ENCODE measurements at regions not wholly inside any gene's neighbourhood (a gene's known extent, or its start where the extent isn't known, plus 50 kb on each side); places are given as distances from the start of the nearest gene placed in this dataset.

- Histone ChIP-seq H3K9me1 (ENCODE audit: control insufficient read depth, insufficient read depth, low read length) (no peaks in the 10 kb centered on the region), H4K20me1 (replicated peaks; ENCODE audit: control insufficient read depth, insufficient read depth, low read length) (no peaks in the 10 kb centered on the region), H3K79me2 (ENCODE audit: control insufficient read depth, insufficient read depth, low read length) (no peaks in the 10 kb centered on the region), H2AFZ (ENCODE audit: low read depth, low read length) (peak overlapping the region; percentile 5; the same call in 1 of the 2 replicates), H3K36me3 (ENCODE audit: control insufficient read depth, insufficient read depth, low read length) (no peaks in the 10 kb centered on the region), H3K27me3 (ENCODE audit: control insufficient read depth in 2 of 2, insufficient read depth in 2 of 2, low read length in 2 of 2) (peaks cover 14 to 22% of the 10 kb centered on the region in 2 experiments; a peak in 3 of 5 replicates), H3K9ac (ENCODE audit: insufficient read depth in 1 of 2, low read depth in 2 of 2, low read length in 2 of 2) (no peak overlapping the region), H3K9me3 (replicated peaks; ENCODE audit: control insufficient read depth, insufficient read depth, low read depth, low read length) (no peaks in the 10 kb centered on the region), H3K27ac (ENCODE audit: extremely low read depth, low read depth, low read length) (no peak overlapping the region), H3K4me3 (no peak overlapping the region), H3K4me2 (ENCODE audit: insufficient read depth, low read length) (no peak overlapping the region), H3K4me1 (replicated peaks in 1 of 2; ENCODE audit: control insufficient read depth in 2 of 2, insufficient read depth in 2 of 2, low read length in 2 of 2) (peaks cover 0 to 6% of the 10 kb centered on the region in 2 experiments; a peak in 1 of 5 replicates)
- no peak for TF ChIP-seq ZNF436 (CRISPR knock-in tag; IDR thresholded peaks at IDR 0.05)
- peak; percentile 52; the same call in 1 of the 2 replicates for TF ChIP-seq POLR2H (tag; IDR thresholded peaks at IDR 0.05; ENCODE audit: low read depth)
- no peak for TF ChIP-seq ZNF586 (CRISPR knock-in tag; conservative IDR thresholded peaks at IDR 0.05)
- TF ChIP-seq E2F8 (IDR thresholded peaks at IDR 0.05; ENCODE audit: low read depth, partially characterized antibody), result no peak
- peak; percentile 35 for TF ChIP-seq RBM25 (IDR thresholded peaks at IDR 0.05; ENCODE audit: low read depth, low read length, severe bottlenecking)
- peak; percentile 41 for TF ChIP-seq NFYB (IDR thresholded peaks at IDR 0.05; ENCODE audit: extremely low read depth, insufficient read length)
- 0 out of 2 replicates have a peak, but pooled peaks have one; percentile 37 for TF ChIP-seq GTF2A2 (tag; IDR thresholded peaks at IDR 0.05)
- peak; percentile 35 for TF ChIP-seq FOS (IDR thresholded peaks at IDR 0.05; ENCODE audit: extremely low read depth, insufficient read length)
- no TSS peak for BruUV-seq (replicated peaks)
- ChIA-PET POLR2A (interaction anchor here (1.5 kb wide), 1 partner anchor 10 kb away, joined by 7 read pairs; no protein-coding TSS in a partner anchor), CTCF (ENCODE audit: low intra/inter-chr PET ratio) (no interaction called here)
- in situ Hi-C loops (cut with MboI) (loop anchor here (5.0 to 25.0 kb wide), 5 partner anchors 474 to 1201 kb away; no protein-coding TSS in a partner anchor), intact Hi-C loops (cut with micrococcal nuclease) (no loop called here)
- DNase-seq (ENCODE audit: extremely low read depth in 1 of 4, low spot score in 3 of 4) (peak in 2 of 4 experiments; percentile 29 to 34), FAIRE-seq (peak; percentile 15), ATAC-seq (peak; percentile 70)
- 5% methylated on average over 12 of the region's 12 CpGs for WGBS (ENCODE audit: insufficient coverage, low coverage, missing lambda C conversion rate)
These were observed 177.4 kb downstream of the POTEB3 start for GRCh38 chr15:21262851-21263425.
